Kidney (tissue), 13 donors: ENCODE measurements at regions not wholly inside any gene's neighbourhood (a gene's known extent, or its start where the extent isn't known, plus 50 kb on each side); places are given as distances from the start of the nearest gene placed in this dataset.

Experiments
- DNase-seq, 5 donors: peaks; one replicate each; pipeline ENCODE4 v3.0.0-alpha.2; 2013 to 2020
- FAIRE-seq: peaks from 2 replicates; lab custom pipeline; 2012; peaks lifted over from hg19 to GRCh38; lab: Jason Lieb, UNC
- H3K27ac ChIP-seq, 2 donors: one replicate each; pipeline ENCODE4 v1.7.0; 2013; ENCODE audit warnings: low read depth in 2 of 2, low read length in 2 of 2, inconsistent platforms in 1 of 2
- H3K27me3 ChIP-seq: one replicate; pipeline ENCODE4 v1.7.1; 2013; ENCODE audit warnings: low read length, inconsistent platforms; ENCODE audit not compliant: control insufficient read depth, insufficient read depth
- H3K36me3 ChIP-seq, 3 donors: one replicate each; pipeline versions ENCODE4 v1.7.0 to v1.7.1; 2013; ENCODE audit warnings: low read length in 3 of 3, control low read depth in 1 of 3, inconsistent platforms in 1 of 3; ENCODE audit not compliant: insufficient read depth in 3 of 3, control insufficient read depth in 2 of 3
- H3K4me1 ChIP-seq, 3 donors: one replicate each; pipeline versions ENCODE4 v1.7.0 to v1.7.1; 2013; ENCODE audit warnings: low read length in 3 of 3, inconsistent platforms in 1 of 3, low read depth in 1 of 3; ENCODE audit not compliant: control insufficient read depth in 2 of 3, insufficient read depth in 2 of 3
- H3K4me3 ChIP-seq, 3 donors: one replicate each; pipeline versions ENCODE4 v1.7.0 to v1.8.1; 2013; ENCODE audit warnings: low read length in 3 of 3, control low read depth in 1 of 3, inconsistent platforms in 1 of 3
- H3K9ac ChIP-seq, 3 donors: one replicate each; pipeline versions ENCODE4 v1.7.0 to v1.7.1; 2013; ENCODE audit warnings: low read length in 3 of 3, control low read depth in 1 of 3, inconsistent platforms in 1 of 3
- H3K9me3 ChIP-seq, 3 donors: one replicate each; pipeline versions ENCODE4 v1.7.0 to v1.7.1; 2013; ENCODE audit warnings: low read length in 3 of 3, control low read depth in 1 of 3, inconsistent platforms in 1 of 3; ENCODE audit not compliant: control insufficient read depth in 2 of 3, insufficient read depth in 1 of 3
- intact Hi-C: fragments of 100-400 bp; cut with DNase I; formaldehyde crosslinking; loops from one replicate; pipeline ENCODE4 v1.11.1; 2022
- TF ChIP-seq, protein P1 (sequence below): IDR thresholded peaks from 3 replicates; pipeline ENCODE4 v1.5.1; 2012; ENCODE audit warnings: mild to moderate bottlenecking, moderate library complexity, borderline replicate concordance; ENCODE audit not compliant: insufficient read depth; ENCODE audit errors: extremely low read depth
- donor health status: control.
- donor health status: control.
- donor health status: control.
- donor health status: control.
- donor health status: control.
- donor health status: DM: yes; HTN: yes; CAD: no.
- donor health status: Normal renal cell carcinoma (clear cell type).

- TF ChIP-seq, protein P1, sequence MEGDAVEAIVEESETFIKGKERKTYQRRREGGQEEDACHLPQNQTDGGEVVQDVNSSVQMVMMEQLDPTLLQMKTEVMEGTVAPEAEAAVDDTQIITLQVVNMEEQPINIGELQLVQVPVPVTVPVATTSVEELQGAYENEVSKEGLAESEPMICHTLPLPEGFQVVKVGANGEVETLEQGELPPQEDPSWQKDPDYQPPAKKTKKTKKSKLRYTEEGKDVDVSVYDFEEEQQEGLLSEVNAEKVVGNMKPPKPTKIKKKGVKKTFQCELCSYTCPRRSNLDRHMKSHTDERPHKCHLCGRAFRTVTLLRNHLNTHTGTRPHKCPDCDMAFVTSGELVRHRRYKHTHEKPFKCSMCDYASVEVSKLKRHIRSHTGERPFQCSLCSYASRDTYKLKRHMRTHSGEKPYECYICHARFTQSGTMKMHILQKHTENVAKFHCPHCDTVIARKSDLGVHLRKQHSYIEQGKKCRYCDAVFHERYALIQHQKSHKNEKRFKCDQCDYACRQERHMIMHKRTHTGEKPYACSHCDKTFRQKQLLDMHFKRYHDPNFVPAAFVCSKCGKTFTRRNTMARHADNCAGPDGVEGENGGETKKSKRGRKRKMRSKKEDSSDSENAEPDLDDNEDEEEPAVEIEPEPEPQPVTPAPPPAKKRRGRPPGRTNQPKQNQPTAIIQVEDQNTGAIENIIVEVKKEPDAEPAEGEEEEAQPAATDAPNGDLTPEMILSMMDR, result no peak
- Histone ChIP-seq H3K4me1 (no peaks in the 10 kb centered on the region), H3K27ac (no peak overlapping the region), H3K9me3 (no peaks in the 10 kb centered on the region), H3K9ac (no peak overlapping the region), H3K27me3 (no peaks in the 10 kb centered on the region), H3K36me3 (no peaks in the 10 kb centered on the region), H3K4me3 (no peak overlapping the region)
- intact Hi-C loops, result no loop called here
- no peak for DNase-seq
- FAIRE-seq, result no peak
Measured at GRCh38 chr5:111929261-111929660, 172.3 kb upstream of the NREP start.

- intact Hi-C loops, result no loop called here
- Histone ChIP-seq H3K4me1 (no peaks in the 10 kb centered on the region), H3K9me3 (no peaks in the 10 kb centered on the region), H3K36me3 (no peaks in the 10 kb centered on the region), H3K4me3 (no peak overlapping the region), H3K9ac (no peak overlapping the region), H3K27me3 (no peaks in the 10 kb centered on the region), H3K27ac (no peak overlapping the region)
- FAIRE-seq (no peak), DNase-seq (no peak)
- TF ChIP-seq, protein P1, result no peak
Measured at GRCh38 chr5:111928511-111928910, 171.5 kb upstream of the NREP start.

DNA sequence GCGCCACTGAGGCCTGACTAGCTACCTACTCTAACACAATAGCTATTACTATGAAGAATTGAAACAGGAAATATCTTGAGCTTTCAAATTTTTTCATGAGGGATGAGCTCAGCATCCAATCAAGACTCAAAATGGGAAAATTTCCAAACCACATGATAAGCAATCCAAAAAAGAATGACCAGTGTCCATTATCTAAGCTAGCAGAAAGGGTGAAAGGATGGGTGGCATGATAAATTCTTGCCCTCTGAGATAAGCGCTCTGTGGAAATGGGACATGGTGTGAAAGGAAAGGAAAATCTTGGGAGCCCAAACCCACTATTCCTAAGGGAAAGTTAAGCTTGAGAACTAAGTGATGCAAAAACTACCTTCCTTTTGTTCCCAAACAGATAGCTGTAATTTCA, 170.2 kb upstream of the NREP start:
- H3K9me3 ChIP-seq, result no peaks in the 10 kb centered on the region
- FAIRE-seq (no peak), DNase-seq (no peak)
- no peak overlapping the region for H3K9ac ChIP-seq
- no peak overlapping the region for H3K4me3 ChIP-seq
- no peaks in the 10 kb centered on the region for H3K36me3 ChIP-seq
- H3K27ac ChIP-seq, result no peak overlapping the region
- intact Hi-C loops, result no loop called here
- no peaks in the 10 kb centered on the region for H3K4me1 ChIP-seq
- no peaks in the 10 kb centered on the region for H3K27me3 ChIP-seq
- TF ChIP-seq, protein P1, result no peak

- intact Hi-C loops, result no loop called here
- Histone ChIP-seq H3K4me1 (no peaks in the 10 kb centered on the region), H3K36me3 (no peaks in the 10 kb centered on the region), H3K9me3 (no peaks in the 10 kb centered on the region), H3K9ac (no peak overlapping the region), H3K27ac (no peak overlapping the region), H3K27me3 (no peaks in the 10 kb centered on the region), H3K4me3 (no peak overlapping the region)
- DNase-seq, result no peak
- TF ChIP-seq, protein P1, result no peak
- no peak for FAIRE-seq
Measured at GRCh38 chr5:111926026-111926425, 169.0 kb upstream of the NREP start.
